Renal cortical epithelial cell (primary cell): ENCODE measurements at regions not wholly inside any gene's neighbourhood (a gene's known extent, or its start where the extent isn't known, plus 50 kb on each side); places are given as distances from the start of the nearest gene placed in this dataset.
"Not testable (repeated sequence)": the region's sequence is repeated elsewhere in the genome, so short reads cannot be mapped to it uniquely, and the experiment has no call there.

Experiments used
- DNase-seq: peaks from one replicate; pipeline ENCODE4 v3.0.0-alpha.2; 2011; ENCODE audit warnings: low read depth

DNA sequence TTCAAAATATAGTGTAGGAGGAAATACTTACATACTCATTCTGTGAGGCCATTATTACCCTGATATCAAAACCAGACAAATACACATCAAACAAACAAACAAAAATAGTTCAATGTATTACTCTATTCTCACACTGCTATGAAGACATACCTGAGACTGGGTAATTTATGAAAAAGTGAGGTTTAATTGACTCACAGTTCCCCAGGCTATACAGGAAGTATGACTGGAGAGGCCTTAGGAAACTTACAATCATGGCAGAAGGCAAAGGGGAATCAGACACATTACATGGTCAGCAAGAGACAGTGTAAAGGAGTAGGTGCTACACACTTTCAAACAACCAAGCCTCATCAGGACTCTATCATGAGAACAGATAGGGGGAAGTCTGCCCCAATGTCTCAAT, 1023.2 kb downstream of the TMTC2 start:
- no peak for DNase-seq

DNA sequence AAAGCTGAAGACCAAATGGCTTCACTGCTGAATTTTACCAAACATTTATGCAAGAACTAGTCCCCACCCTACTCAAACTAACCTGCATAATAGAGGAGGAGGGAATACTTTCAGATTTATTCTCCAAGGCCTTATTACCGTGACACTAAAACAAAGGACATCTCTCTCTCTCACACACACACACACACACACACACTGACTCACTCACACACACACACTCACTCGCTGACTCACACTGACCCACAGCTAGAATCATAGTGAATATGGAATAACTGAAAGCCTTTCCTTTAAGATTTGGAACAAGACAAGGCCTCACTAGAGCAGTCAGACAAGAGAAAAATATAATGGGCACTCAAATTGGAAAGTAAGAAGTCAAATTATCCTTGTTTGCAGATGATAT, 1014.1 kb downstream of the TMTC2 start:
- no peak for DNase-seq

DNA sequence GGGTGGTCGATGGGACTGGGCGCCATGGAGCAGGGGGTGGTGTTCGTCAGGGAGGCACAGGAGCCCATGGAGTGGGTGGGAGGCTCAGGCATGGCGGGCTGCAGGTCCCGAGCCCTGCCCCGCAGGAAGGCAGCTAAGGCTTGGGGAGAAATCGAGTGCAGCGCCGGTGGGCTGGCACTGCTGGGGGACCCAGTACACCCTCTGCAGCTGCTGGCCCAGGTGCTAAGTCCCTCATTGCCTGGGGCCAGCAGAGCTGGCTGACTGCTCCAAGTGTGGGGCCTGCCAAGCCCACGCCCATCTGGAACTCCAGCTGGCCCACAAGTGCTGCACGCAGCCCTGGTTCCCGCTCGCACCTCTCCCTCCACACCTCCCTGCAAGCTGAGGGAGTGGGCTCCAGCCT, 1009.6 kb downstream of the TMTC2 start:
- not testable (repeated sequence) for DNase-seq

- no peak for DNase-seq
These were observed 1005.0 kb downstream of the TMTC2 start for GRCh38 chr12:83691730-83692129.

- no peak for DNase-seq
These were observed 1003.8 kb downstream of the TMTC2 start for GRCh38 chr12:83690465-83690864.

- DNase-seq = no peak
These were observed 1002.6 kb downstream of the TMTC2 start for GRCh38 chr12:83689333-83689732.

- DNase-seq = no peak
These were observed 990.1 kb downstream of the TMTC2 start for GRCh38 chr12:83676781-83677295.

DNA sequence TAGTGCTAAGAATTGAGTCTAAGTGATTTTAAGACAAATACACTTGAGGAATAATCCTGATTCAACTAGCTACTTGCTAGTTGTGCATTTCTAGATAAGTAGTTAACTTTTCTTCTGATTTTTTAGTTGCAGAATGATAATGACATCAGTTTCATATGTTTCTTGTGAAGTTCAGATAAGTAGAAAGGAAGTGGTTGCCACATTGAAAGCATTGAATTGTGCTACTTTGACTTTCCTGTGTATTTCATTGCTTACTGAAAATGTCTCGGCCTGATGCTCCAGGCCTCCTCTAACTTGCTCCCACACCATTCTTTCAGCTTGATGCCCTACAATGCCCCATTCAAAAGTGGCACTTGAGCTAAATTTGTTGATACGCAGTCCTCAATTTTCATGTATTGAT, 980.0 kb downstream of the TMTC2 start:
- no peak for DNase-seq

DNA sequence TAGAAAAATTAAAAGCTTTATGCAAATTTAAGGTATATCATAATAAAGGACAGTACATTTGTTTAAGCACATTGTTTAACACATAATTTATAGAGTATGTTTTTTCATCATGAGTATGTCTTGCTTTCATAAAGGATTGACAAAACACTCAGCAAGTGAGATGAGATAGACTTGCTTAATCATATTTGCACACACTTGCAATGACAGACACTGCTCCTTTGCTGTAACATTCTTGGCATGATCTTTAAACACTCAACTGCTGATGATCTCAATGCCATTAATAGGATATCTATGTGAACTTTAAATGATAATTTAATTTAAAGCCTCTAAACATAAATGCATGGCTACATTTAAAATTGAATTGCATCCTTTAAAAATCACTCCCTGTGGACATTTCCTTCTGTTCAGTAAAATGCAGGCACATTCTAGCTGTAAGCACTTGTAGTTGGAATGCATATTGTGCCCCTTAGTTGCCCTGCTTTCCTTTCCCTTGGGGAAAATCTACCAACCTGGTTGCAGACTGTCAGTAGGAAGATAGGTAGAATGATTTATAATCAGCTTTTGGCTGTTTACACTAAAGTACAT, 979.0 kb downstream of the TMTC2 start:
- DNase-seq = no peak

GRCh38 chr12:83664650-83665049, 977.9 kb downstream of the TMTC2 start:
- DNase-seq = no peak

DNA sequence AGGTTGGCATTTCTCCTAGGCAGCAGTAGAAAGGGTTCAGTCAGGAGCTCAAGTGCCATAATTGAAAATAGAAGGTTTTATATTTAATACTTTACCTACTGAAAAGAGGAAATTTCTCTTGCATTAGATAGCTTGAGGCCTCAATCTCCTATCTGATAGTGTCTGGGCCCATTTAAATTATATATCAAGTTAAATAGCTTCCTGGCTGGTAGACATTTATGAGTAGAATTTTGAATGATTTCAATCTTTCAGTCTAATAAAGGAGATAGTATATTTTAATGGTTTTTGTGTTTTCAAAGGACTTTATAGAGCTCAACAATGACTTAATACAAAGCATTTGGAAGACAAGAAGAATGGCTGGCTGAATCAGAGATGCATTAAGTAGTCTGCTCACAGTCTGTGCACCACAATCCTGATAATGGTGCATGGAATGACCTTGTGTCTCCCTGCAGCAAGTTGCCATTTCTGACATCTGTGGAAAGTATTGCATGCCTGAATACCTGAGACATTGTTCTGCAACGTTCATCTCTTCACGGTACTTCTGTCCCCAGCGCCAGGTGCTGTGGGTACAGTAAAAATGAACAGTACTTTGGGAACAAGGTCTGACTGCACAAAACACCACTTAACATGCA, 974.1 kb downstream of the TMTC2 start:
- no peak for DNase-seq

GRCh38 chr12:83659321-83659720, 972.6 kb downstream of the TMTC2 start:
- no peak for DNase-seq

- no peak for DNase-seq
These were observed 969.3 kb downstream of the TMTC2 start for GRCh38 chr12:83656004-83656403.

- DNase-seq = no peak
These were observed 955.5 kb downstream of the TMTC2 start for GRCh38 chr12:83642205-83642604.

- DNase-seq = no peak
These were observed 955.1 kb downstream of the TMTC2 start for GRCh38 chr12:83641789-83642188.

- DNase-seq = no peak
These were observed 948.1 kb downstream of the TMTC2 start for GRCh38 chr12:83634726-83635267.

DNA sequence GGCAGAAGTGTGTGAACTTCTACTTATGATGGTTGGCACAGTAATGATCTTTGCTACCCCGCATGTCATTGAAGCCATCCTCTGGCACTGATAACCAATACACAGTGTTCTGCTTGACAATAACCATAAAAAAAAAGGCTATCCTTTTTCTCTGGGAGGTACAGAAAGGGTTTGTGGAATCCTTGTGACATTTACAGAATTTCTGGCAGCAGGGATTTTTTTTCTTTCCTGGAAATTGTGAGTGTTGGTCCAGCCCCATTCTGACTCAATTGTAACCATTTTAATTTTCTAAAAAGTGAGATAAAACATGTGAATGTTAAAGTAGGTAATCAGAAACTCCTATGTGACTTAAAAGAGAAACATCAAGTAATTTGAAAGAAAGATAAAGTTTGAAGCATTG, 943.8 kb downstream of the TMTC2 start:
- DNase-seq = no peak

GRCh38 chr12:83629931-83630330, 943.2 kb downstream of the TMTC2 start:
- DNase-seq = no peak

DNA sequence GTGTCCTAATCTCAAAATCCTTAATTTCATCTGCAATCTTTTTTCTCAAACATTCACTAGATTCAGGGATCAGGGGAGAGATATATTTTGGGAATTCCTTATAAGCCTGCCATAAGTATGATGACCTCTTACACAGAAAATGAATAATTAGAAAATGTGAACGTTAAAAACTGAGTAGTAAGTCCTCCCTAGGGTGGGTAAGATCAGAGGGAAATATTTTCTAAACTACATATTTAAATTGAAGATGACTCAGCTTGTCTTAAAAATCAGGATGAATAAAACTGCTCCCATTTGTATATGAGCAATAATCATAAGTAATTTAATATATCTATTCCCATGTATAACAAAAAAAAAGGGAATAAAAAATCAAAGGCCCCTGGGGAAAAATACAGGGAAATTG, 935.5 kb downstream of the TMTC2 start:
- no peak for DNase-seq

DNA sequence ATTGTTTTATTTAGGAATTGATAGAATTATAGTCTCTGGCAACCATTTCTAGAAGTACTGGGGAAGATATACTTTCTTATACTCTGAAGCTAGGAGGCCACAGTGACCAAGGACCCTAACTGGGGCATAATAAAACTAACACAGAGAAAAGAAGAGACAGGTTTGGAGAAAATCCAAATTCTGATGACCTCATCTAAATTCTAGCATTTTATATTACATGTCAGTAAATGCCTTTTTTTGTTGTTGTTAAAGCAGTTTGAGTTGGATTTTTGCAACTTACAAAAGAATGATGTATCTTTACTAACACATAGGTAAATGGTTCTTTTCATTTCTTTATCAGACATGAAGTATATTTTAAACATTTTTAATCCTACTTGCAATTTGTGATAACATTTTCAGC, 933.3 kb downstream of the TMTC2 start:
- no peak for DNase-seq

- no peak for DNase-seq
These were observed 928.4 kb downstream of the TMTC2 start for GRCh38 chr12:83615152-83615551.

DNA sequence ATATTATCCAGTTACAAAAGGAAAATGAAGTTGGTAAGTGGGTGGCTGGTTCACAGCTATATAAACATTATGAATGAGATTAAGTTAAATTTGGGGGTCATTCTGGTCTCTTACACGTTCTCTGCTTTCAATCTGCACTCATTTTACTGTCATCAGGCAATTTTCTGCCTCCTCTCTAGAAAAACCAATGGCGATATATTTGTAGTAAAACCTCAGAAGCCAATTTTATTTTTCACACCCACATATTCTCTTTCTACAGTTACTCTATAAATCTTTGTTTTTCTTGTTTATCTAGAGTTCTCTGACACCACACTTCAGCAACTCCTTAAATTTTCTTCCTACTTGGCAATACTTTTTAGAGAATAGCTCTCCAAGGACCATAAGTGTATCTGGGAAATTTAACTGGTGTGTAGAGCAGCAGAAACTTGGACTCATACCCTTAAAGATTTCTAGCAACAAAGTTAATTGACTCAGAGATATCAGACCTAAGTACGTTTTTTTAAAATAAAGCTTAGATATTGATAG, 926.9 kb downstream of the TMTC2 start:
- DNase-seq = no peak

GRCh38 chr12:83603106-83603505, 916.4 kb downstream of the TMTC2 start:
- DNase-seq = no peak
